Glutamatergic neuron (in vitro differentiated cells): ENCODE measurements at regions not wholly inside any gene's neighbourhood (a gene's known extent, or its start where the extent isn't known, plus 50 kb on each side); places are given as distances from the start of the nearest gene placed in this dataset.

Source experiments
- DNase-seq: peaks from one replicate; pipeline ENCODE4 v3.0.0; 2022
- H3K27ac Mint-ChIP-seq: one replicate; pipeline ENCODE4 v1.8.0; 2020; ENCODE audit warnings: mild to moderate bottlenecking, mixed read lengths, inconsistent platforms; ENCODE audit not compliant: unreplicated experiment
- H3K27me3 Mint-ChIP-seq: one replicate; pipeline ENCODE4 v1.8.0; 2020; ENCODE audit warnings: mild to moderate bottlenecking, moderate library complexity, mixed read lengths, inconsistent platforms; ENCODE audit not compliant: unreplicated experiment
- H3K36me3 Mint-ChIP-seq: one replicate; pipeline ENCODE4 v1.8.0; 2020; ENCODE audit warnings: mild to moderate bottlenecking, mixed read lengths, inconsistent platforms; ENCODE audit not compliant: unreplicated experiment
- H3K4me1 Mint-ChIP-seq: one replicate; pipeline ENCODE4 v1.8.0; 2020; ENCODE audit warnings: mild to moderate bottlenecking, low read depth, mixed read lengths, inconsistent platforms; ENCODE audit not compliant: unreplicated experiment
- H3K4me3 Mint-ChIP-seq: one replicate; pipeline ENCODE4 v1.8.0; 2020; ENCODE audit warnings: mild to moderate bottlenecking, mixed read lengths, inconsistent platforms; ENCODE audit not compliant: unreplicated experiment
- H3K9me3 Mint-ChIP-seq: one replicate; pipeline ENCODE4 v1.8.0; 2020; ENCODE audit warnings: mild to moderate bottlenecking, moderate library complexity, mixed read lengths, inconsistent platforms; ENCODE audit not compliant: unreplicated experiment
- TF ChIP-seq, protein P1 (sequence below): fragments of 200-600 bp; sonication (generic); IDR thresholded peaks from one replicate; pipeline ENCODE4 v1.5.0; 2021; ENCODE audit not compliant: partially characterized antibody, unreplicated experiment

DNA sequence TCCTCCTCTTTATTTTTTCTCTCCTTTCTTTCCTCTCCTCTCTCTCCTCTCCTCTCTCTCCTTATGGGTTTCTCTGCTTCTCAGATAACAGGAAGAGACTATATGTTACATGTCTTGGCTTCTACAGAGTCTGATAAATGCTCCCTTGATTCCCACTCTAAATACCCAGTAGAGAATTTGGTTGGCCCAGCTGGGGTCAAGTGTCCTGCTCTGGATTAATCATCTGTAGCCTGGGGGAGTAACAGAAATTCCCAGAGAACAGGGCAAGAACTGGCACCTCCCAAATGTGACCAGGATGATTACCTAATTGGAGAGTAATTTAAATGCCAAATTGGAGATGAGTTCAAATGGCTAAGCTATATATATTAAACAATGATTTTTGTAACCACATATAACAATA, 146.1 kb upstream of the LMO4 start:
- Mint-ChIP-seq H3K4me1 (no peaks in the 10 kb centered on the region), H3K27ac (no peak overlapping the region), H3K9me3 (no peaks in the 10 kb centered on the region), H3K27me3 (no peaks in the 10 kb centered on the region), H3K36me3 (no peaks in the 10 kb centered on the region), H3K4me3 (no peak overlapping the region)
- DNase-seq, result no peak
- TF ChIP-seq, protein P1, sequence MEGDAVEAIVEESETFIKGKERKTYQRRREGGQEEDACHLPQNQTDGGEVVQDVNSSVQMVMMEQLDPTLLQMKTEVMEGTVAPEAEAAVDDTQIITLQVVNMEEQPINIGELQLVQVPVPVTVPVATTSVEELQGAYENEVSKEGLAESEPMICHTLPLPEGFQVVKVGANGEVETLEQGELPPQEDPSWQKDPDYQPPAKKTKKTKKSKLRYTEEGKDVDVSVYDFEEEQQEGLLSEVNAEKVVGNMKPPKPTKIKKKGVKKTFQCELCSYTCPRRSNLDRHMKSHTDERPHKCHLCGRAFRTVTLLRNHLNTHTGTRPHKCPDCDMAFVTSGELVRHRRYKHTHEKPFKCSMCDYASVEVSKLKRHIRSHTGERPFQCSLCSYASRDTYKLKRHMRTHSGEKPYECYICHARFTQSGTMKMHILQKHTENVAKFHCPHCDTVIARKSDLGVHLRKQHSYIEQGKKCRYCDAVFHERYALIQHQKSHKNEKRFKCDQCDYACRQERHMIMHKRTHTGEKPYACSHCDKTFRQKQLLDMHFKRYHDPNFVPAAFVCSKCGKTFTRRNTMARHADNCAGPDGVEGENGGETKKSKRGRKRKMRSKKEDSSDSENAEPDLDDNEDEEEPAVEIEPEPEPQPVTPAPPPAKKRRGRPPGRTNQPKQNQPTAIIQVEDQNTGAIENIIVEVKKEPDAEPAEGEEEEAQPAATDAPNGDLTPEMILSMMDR, result no peak

DNA sequence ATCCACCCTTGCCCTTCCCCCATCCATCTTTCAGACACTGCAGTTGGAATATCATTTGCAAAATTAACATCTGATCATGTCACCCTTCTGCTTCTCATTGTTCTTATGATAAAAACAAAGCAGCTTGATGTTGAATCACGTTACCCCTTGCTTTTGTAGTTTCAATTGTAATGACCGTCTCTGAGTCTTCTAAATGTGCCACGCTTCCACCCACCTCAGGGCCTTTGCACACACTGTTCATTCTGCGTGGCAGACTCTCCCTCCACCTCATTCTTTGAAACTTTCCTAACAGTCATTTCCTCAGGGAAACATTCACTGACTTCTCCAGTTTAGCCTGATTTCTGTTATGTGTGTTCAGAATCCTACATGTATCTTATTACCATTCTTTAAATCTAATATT, 143.6 kb upstream of the LMO4 start:
- no peaks in the 10 kb centered on the region for H3K36me3 Mint-ChIP-seq
- no peaks in the 10 kb centered on the region for H3K9me3 Mint-ChIP-seq
- TF ChIP-seq, protein P1, result no peak
- DNase-seq, result no peak
- peaks cover 3% of the 10 kb centered on the region for H3K4me1 Mint-ChIP-seq
- H3K4me3 Mint-ChIP-seq, result no peak overlapping the region
- H3K27me3 Mint-ChIP-seq, result no peaks in the 10 kb centered on the region
- no peak overlapping the region for H3K27ac Mint-ChIP-seq

DNA sequence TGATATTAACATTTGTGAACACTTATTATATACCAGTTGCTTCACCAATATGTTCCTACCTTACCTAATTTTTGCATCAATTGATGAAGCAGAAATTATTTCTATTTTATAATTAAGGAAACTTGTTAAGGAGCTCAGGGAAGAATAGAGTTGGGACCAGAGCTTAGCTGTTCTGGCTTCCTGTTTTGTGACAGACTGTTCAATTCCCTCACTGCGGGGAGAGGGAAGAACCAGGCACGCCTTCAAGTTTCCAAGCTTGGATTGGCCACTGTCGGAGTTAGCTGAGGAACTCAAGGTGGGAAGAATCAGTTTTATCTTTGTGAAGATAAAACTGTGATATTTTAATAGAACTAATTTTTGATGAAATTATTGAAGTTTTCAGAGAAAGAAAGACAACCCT, 142.3 kb upstream of the LMO4 start:
- Mint-ChIP-seq H3K36me3 (no peaks in the 10 kb centered on the region), H3K4me1 (peaks cover 3% of the 10 kb centered on the region), H3K9me3 (no peaks in the 10 kb centered on the region), H3K27ac (no peak overlapping the region), H3K27me3 (no peaks in the 10 kb centered on the region), H3K4me3 (no peak overlapping the region)
- TF ChIP-seq, protein P1, result no peak
- no peak for DNase-seq

DNA sequence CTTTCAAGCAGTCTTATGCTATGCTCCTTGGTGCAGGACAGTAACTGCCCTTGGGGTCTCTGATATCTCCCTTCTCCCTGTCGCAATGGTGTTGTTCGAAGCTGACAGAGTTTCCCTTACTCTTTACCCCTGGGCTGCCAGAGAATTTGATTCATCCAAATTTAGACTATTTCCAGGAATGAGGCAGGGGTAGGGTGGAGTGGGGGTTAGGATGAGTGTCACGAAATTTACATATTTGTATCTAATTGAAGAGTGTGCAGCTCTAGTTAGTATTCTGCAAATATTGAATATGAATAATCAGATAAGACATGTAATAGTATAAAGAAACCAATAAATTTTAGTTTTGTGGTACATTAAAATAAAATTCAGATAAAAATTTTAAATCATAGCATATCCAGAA, 140.0 kb upstream of the LMO4 start:
- no peak overlapping the region for H3K4me3 Mint-ChIP-seq
- no peak for DNase-seq
- no peaks in the 10 kb centered on the region for H3K27me3 Mint-ChIP-seq
- H3K9me3 Mint-ChIP-seq, result no peaks in the 10 kb centered on the region
- no peak overlapping the region for H3K27ac Mint-ChIP-seq
- H3K36me3 Mint-ChIP-seq, result no peaks in the 10 kb centered on the region
- H3K4me1 Mint-ChIP-seq, result peaks cover 3% of the 10 kb centered on the region
- TF ChIP-seq, protein P1, result no peak

DNA sequence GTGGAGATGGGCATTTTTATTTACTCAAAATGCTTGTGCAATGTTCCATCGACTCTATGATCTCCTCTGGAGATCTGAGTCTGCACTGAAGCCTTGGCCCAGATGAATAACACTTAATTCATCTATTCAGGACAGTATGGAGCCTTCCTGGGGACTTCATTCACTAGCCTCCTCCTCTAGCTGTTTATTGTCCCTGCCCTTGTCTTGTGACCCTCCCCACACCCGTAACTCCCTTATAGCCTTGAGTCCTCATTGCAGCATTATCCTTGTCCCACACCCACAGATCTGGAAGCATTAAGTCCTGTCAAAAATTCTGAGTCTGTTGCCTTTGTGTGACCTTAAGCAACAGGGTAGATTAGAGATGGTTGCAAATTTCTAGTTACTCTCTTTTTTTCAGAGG, 138.3 kb upstream of the LMO4 start:
- Mint-ChIP-seq H3K9me3 (no peaks in the 10 kb centered on the region), H3K36me3 (no peaks in the 10 kb centered on the region), H3K4me3 (no peak overlapping the region), H3K27ac (no peak overlapping the region), H3K4me1 (peaks cover 3% of the 10 kb centered on the region), H3K27me3 (no peaks in the 10 kb centered on the region)
- no peak for DNase-seq
- TF ChIP-seq, protein P1, result no peak
